ENCODE measurements at regions not wholly inside any gene's neighbourhood (a gene's known extent, or its start where the extent isn't known, plus 50 kb on each side); places are given as distances from the start of the nearest gene placed in this dataset.

- TF ChIP-seq POLR2AphosphoS5 (IDR thresholded peaks at IDR 0.05; ENCODE audit: low read depth) (no peak), CTCF (conservative IDR thresholded peaks at IDR 0.05; ENCODE audit: low read depth in 2 of 2) (no peak), EZH2 (IDR thresholded peaks at IDR 0.05; ENCODE audit: low read depth, unreplicated experiment) (no peak)
Measured at GRCh38 chr16:9268446-9268845, 177.0 kb downstream of the HAPSTR1 start.
